ENCODE measurements at regions not wholly inside any gene's neighbourhood (a gene's known extent, or its start where the extent isn't known, plus 50 kb on each side); places are given as distances from the start of the nearest gene placed in this dataset.

DNA sequence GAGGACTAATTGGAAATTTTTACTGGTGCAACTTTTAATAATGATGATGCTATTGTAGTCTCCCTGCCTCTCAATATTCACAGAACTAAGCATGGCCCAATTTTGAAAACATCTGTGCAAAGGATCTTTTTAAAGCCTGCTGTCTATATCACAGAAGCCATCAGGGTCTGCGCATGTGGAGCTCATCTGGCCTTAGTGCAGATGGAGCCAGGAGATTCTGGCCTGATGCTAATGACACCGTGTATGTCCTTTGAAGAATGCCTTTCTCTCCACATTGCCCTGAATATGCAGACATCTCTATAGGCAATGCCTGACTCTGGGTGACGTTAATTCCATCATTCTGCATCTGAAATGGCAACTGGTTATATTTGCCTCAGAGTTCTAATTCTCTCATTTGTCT is 1205.9 kb downstream of the AACS start:
- Histone ChIP-seq H3K36me3 (ENCODE audit: low read length) (no peaks in the 10 kb centered on the region), H2AFZ (ENCODE audit: low read depth, low read length, severe bottlenecking) (no peak overlapping the region), H3K9me3 (ENCODE audit: insufficient read depth, low read length) (no peaks in the 10 kb centered on the region), H3K27ac (ENCODE audit: low read depth, low read length) (no peak overlapping the region), H3K4me3 (ENCODE audit: insufficient read depth, low read length, poor library complexity, severe bottlenecking) (no peak overlapping the region), H3K27me3 (ENCODE audit: low read length) (no peaks in the 10 kb centered on the region), H3K9ac (ENCODE audit: low read length) (no peak overlapping the region), H3F3A (ENCODE audit: insufficient read depth) (no peaks in the 10 kb centered on the region), H3K9me2 (replicated peaks; ENCODE audit: insufficient read depth, low read length) (no peaks in the 10 kb centered on the region), H4K20me1 (ENCODE audit: low read depth, low read length) (no peaks in the 10 kb centered on the region), H3K4me2 (ENCODE audit: low read depth, low read length, poor library complexity, severe bottlenecking) (no peak overlapping the region), H3K79me2 (ENCODE audit: insufficient read depth, low read length) (no peaks in the 10 kb centered on the region)
- TF ChIP-seq, protein P1, sequence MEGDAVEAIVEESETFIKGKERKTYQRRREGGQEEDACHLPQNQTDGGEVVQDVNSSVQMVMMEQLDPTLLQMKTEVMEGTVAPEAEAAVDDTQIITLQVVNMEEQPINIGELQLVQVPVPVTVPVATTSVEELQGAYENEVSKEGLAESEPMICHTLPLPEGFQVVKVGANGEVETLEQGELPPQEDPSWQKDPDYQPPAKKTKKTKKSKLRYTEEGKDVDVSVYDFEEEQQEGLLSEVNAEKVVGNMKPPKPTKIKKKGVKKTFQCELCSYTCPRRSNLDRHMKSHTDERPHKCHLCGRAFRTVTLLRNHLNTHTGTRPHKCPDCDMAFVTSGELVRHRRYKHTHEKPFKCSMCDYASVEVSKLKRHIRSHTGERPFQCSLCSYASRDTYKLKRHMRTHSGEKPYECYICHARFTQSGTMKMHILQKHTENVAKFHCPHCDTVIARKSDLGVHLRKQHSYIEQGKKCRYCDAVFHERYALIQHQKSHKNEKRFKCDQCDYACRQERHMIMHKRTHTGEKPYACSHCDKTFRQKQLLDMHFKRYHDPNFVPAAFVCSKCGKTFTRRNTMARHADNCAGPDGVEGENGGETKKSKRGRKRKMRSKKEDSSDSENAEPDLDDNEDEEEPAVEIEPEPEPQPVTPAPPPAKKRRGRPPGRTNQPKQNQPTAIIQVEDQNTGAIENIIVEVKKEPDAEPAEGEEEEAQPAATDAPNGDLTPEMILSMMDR (IDR thresholded peaks at IDR 0.05; ENCODE audit: insufficient read depth, low read length, poor library complexity, severe bottlenecking): no peak
- TF ChIP-seq EZH2phosphoT487 (conservative IDR thresholded peaks at IDR 0.05; ENCODE audit: low read length): no peak

DNA sequence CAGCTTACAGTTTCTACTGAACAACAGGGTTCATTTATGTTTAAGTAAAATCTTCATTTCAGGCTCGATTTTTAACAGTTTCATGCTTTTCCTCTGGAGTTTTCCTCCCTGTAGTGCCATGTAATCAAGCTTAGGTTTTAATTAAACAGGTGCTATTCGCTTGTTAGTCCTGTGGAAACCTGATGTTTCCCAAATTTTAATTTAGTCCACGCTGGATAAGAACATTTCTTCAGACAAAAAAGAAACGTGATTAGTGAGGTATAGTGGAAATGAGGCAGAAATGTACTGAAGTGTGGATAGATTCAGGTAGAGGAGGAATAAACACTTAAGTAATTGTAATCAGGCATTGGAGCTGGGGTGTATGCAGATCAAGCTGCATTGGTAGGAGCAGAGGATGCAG is 1217.5 kb downstream of the AACS start:
- Histone ChIP-seq H3K4me2 (ENCODE audit: low read depth, low read length, poor library complexity, severe bottlenecking) (no peak overlapping the region), H3K4me3 (ENCODE audit: insufficient read depth, low read length, poor library complexity, severe bottlenecking) (no peak overlapping the region), H3F3A (ENCODE audit: insufficient read depth) (no peaks in the 10 kb centered on the region), H3K79me2 (ENCODE audit: insufficient read depth, low read length) (no peaks in the 10 kb centered on the region), H3K9ac (ENCODE audit: low read length) (no peak overlapping the region), H3K36me3 (ENCODE audit: low read length) (no peaks in the 10 kb centered on the region), H3K9me3 (ENCODE audit: insufficient read depth, low read length) (no peaks in the 10 kb centered on the region), H4K20me1 (ENCODE audit: low read depth, low read length) (no peaks in the 10 kb centered on the region), H2AFZ (ENCODE audit: low read depth, low read length, severe bottlenecking) (no peak overlapping the region), H3K27me3 (ENCODE audit: low read length) (no peaks in the 10 kb centered on the region), H3K27ac (ENCODE audit: low read depth, low read length) (no peak overlapping the region), H3K9me2 (replicated peaks; ENCODE audit: insufficient read depth, low read length) (no peaks in the 10 kb centered on the region)
- TF ChIP-seq, protein P1 (IDR thresholded peaks at IDR 0.05; ENCODE audit: insufficient read depth, low read length, poor library complexity, severe bottlenecking): no peak
- no peak for TF ChIP-seq EZH2phosphoT487 (conservative IDR thresholded peaks at IDR 0.05; ENCODE audit: low read length)

DNA sequence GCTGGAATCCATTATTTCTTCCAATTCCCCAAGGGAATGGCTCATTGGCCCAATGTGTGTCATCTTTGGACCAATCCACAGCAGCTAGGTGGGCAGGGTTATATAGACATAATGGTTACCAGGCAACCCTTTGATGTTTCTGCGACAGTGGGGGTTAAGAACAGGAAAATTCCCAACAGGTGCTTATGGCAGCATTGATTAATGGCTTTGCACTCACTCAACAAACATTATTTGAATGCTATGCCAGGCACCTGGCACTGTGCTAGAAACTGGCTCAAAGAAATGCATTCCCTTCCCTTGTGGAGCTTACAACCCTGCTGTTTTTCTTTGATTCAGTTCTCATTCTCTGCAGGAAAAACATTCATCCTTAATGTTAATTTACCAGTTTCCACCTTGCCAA is 1221.0 kb downstream of the AACS start:
- H3K79me2 ChIP-seq (ENCODE audit: insufficient read depth, low read length): no peaks in the 10 kb centered on the region
- no peaks in the 10 kb centered on the region for H3F3A ChIP-seq (ENCODE audit: insufficient read depth)
- TF ChIP-seq, protein P1 (IDR thresholded peaks at IDR 0.05; ENCODE audit: insufficient read depth, low read length, poor library complexity, severe bottlenecking): no peak
- TF ChIP-seq EZH2phosphoT487 (conservative IDR thresholded peaks at IDR 0.05; ENCODE audit: low read length): no peak
- no peaks in the 10 kb centered on the region for H4K20me1 ChIP-seq (ENCODE audit: low read depth, low read length)
- H3K9ac ChIP-seq (ENCODE audit: low read length): no peak overlapping the region
- H3K4me3 ChIP-seq (ENCODE audit: insufficient read depth, low read length, poor library complexity, severe bottlenecking): no peak overlapping the region
- no peaks in the 10 kb centered on the region for H3K9me3 ChIP-seq (ENCODE audit: insufficient read depth, low read length)
- H3K36me3 ChIP-seq (ENCODE audit: low read length): no peaks in the 10 kb centered on the region
- H3K27me3 ChIP-seq (ENCODE audit: low read length): no peaks in the 10 kb centered on the region
- no peak overlapping the region for H3K27ac ChIP-seq (ENCODE audit: low read depth, low read length)
- H3K4me2 ChIP-seq (ENCODE audit: low read depth, low read length, poor library complexity, severe bottlenecking): no peak overlapping the region
- no peak overlapping the region for H2AFZ ChIP-seq (ENCODE audit: low read depth, low read length, severe bottlenecking)
- H3K9me2 ChIP-seq (replicated peaks; ENCODE audit: insufficient read depth, low read length): no peaks in the 10 kb centered on the region
